Endothelial cell (in vitro differentiated cells): ENCODE measurements at regions not wholly inside any gene's neighbourhood (a gene's known extent, or its start where the extent isn't known, plus 50 kb on each side); places are given as distances from the start of the nearest gene placed in this dataset.
A peak's percentile ranks its signal among the peaks of the same experiment; 100 is the strongest.
"Not testable (repeated sequence)": the region's sequence is repeated elsewhere in the genome, so short reads cannot be mapped to it uniquely, and the experiment has no call there.

Experiments used
- DNase-seq: peaks from one replicate; pipeline ENCODE4 v3.0.0; 2021; ENCODE audit warnings: low spot score
- H3K27ac Mint-ChIP-seq: one replicate; pipeline ENCODE4 v1.8.0; 2021; ENCODE audit warnings: mixed read lengths, inconsistent platforms; ENCODE audit not compliant: unreplicated experiment
- H3K27me3 Mint-ChIP-seq: one replicate; pipeline ENCODE4 v1.8.0; 2021; ENCODE audit warnings: mild to moderate bottlenecking, moderate library complexity, mixed read lengths, inconsistent platforms; ENCODE audit not compliant: unreplicated experiment
- H3K36me3 Mint-ChIP-seq: one replicate; pipeline ENCODE4 v1.8.0; 2021; ENCODE audit warnings: mild to moderate bottlenecking, low read depth, mixed read lengths, inconsistent platforms; ENCODE audit not compliant: unreplicated experiment
- H3K4me1 Mint-ChIP-seq: one replicate; pipeline ENCODE4 v1.8.0; 2021; ENCODE audit warnings: mild to moderate bottlenecking, mixed read lengths, inconsistent platforms; ENCODE audit not compliant: unreplicated experiment
- H3K4me3 Mint-ChIP-seq: one replicate; pipeline ENCODE4 v1.8.0; 2021; ENCODE audit warnings: mild to moderate bottlenecking, mixed read lengths, inconsistent platforms; ENCODE audit not compliant: unreplicated experiment
- H3K9me3 Mint-ChIP-seq: one replicate; pipeline ENCODE4 v1.8.0; 2021; ENCODE audit warnings: mixed read lengths, inconsistent platforms; ENCODE audit not compliant: unreplicated experiment
- TF ChIP-seq, protein P1 (sequence below): fragments of 200-600 bp; sonication (generic); IDR thresholded peaks from one replicate; pipeline ENCODE4 v1.5.0; 2021; ENCODE audit warnings: antibody characterized with exemption; ENCODE audit not compliant: unreplicated experiment

DNA sequence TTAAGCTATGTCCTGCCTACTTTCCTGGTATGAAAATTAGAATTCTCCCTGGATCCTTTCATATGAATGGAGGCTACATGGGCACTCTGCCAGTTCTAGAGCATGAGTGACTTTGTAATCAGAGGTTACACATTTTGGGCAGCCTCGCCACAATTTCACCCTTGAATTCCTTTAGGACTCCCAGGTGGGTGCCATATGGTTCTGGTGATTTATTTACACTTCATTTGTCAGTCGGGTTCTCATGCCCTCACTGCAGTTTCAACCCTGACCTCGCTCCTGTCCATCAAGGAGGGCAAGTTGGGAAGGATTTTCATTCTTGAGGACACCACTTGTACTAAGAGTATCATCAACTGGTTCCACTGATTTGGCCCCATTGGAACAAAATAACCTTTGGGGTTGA lies 83.2 kb upstream of the ROPN1 start:
- peaks cover 64% of the 10 kb centered on the region for H3K4me1 Mint-ChIP-seq
- not testable (repeated sequence) for H3K27me3 Mint-ChIP-seq, H3K27ac Mint-ChIP-seq, DNase-seq, H3K4me3 Mint-ChIP-seq, H3K9me3 Mint-ChIP-seq
- peaks cover 14% of the 10 kb centered on the region for H3K36me3 Mint-ChIP-seq

DNA sequence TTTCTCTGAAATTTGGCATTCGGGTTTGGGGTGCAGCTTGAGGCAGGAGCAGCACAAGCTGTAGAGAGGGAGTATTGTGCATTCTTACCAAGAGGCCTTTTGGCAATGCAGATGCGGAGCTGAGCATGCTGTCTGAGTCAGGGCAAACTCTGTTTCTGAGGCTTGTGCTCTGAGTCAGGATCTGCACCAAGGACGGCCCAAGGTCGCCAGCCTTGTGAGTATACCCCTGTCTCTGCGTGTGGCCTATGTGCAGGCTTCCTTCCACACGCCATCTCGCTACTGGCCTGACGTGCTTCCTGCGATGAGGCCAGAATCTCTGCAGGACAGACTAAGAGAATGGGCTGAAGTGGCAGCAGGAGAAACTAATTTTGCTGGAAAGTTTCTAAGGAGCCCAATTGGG lies 83.8 kb upstream of the ROPN1 start:
- Mint-ChIP-seq H3K4me1 (peaks cover 64% of the 10 kb centered on the region), H3K9me3 (no peaks in the 10 kb centered on the region), H3K4me3 (no peak overlapping the region), H3K27ac (no peak overlapping the region), H3K27me3 (peaks cover 4% of the 10 kb centered on the region), H3K36me3 (peaks cover 11% of the 10 kb centered on the region)
- DNase-seq: no peak
- TF ChIP-seq, protein P1, sequence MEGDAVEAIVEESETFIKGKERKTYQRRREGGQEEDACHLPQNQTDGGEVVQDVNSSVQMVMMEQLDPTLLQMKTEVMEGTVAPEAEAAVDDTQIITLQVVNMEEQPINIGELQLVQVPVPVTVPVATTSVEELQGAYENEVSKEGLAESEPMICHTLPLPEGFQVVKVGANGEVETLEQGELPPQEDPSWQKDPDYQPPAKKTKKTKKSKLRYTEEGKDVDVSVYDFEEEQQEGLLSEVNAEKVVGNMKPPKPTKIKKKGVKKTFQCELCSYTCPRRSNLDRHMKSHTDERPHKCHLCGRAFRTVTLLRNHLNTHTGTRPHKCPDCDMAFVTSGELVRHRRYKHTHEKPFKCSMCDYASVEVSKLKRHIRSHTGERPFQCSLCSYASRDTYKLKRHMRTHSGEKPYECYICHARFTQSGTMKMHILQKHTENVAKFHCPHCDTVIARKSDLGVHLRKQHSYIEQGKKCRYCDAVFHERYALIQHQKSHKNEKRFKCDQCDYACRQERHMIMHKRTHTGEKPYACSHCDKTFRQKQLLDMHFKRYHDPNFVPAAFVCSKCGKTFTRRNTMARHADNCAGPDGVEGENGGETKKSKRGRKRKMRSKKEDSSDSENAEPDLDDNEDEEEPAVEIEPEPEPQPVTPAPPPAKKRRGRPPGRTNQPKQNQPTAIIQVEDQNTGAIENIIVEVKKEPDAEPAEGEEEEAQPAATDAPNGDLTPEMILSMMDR: no peak

DNA sequence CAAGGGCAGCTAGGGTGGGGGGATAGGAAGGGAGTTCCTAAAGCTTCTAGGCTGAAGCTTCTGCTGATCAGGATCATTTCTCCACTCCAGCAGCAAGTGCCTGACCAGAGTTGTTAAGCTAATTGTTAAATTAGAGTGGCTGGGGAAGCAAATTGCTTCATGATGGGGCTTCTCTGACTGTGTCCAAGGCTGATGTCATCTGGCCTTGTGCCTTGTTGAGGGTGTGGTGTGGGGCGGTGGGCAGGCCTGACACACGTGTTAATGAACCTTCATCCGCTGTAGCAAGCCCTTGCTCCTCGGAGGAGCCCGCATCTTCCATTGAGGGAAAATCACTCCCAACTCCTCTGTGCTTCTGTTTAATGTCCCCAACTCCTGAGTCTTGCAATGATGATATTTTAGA lies 84.3 kb upstream of the ROPN1 start:
- Mint-ChIP-seq H3K36me3 (peaks cover 8% of the 10 kb centered on the region), H3K4me3 (no peak overlapping the region), H3K27me3 (peaks cover 4% of the 10 kb centered on the region), H3K4me1 (peaks cover 63% of the 10 kb centered on the region), H3K27ac (no peak overlapping the region), H3K9me3 (no peaks in the 10 kb centered on the region)
- no peak for DNase-seq
- TF ChIP-seq, protein P1: no peak

DNA sequence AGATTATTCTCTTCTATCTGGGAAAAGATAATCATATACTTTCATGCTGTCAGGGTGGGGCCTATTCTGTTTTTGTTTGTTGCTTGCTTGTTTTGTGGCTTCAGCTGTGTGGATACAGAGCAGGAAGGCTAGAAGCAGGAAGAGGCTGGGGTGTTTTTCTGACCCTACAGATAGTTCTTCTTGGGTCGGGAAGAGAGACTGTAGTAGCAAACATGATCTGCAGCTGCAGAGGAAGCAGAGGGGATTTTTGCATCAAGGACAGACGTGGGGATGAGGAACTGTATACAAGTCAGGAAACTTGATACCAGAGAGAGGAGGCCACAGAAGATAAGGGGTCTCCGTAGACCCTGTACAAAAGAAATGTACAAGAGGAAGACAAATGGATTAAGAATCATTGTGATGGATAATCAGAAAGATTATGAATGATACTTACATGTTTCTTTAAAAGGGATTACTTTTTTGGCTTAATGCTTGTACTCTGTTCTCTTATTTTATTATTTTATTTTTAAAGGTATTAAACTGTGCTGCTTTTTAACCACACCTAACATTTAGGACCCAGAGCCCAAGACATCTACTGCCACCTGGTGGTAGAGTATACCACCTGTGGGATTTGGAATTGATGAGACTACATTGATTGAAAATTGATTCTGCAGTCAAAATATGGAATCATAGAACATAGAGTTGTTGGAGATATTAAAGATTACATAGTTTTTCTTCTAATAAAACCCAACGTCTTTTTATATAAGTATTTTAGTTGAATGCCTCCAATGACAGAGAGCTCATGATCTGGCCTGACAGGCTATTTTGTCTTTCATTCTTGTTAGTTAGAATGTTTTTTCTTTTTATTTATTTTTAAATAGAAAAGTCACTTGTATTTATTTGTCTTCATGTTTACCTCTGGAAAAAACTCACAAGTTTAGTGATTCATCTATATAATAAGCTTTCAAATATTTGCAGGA lies 87.3 kb upstream of the ROPN1 start:
- TF ChIP-seq, protein P1: peak; percentile 93
- Mint-ChIP-seq H3K4me3 (peak overlapping the region; percentile 80), H3K27ac (peak overlapping the region; percentile 94), H3K4me1 (peaks cover 73% of the 10 kb centered on the region), H3K9me3 (no peaks in the 10 kb centered on the region), H3K27me3 (peaks cover 4% of the 10 kb centered on the region), H3K36me3 (peaks cover 13% of the 10 kb centered on the region)
- DNase-seq: peak; percentile 25

DNA sequence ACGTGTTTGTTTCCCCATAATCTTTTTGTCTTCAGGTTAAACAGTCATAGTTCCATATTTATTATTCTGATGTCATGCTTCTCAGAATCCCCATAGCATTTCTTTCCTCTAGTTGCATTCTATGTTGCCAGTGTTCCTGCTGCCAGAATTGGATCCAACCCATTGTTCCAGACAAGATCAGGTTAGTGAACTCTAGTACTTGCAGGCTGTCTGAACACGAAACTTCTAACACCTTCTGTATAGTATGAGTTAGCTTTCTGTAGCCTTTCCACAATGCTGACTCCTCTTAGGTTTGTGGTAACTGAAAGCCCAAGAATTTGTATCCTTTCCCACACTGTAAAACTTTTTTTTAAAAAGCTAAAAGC lies 88.0 kb upstream of the ROPN1 start:
- Mint-ChIP-seq H3K36me3 (peaks cover 13% of the 10 kb centered on the region), H3K4me1 (peaks cover 72% of the 10 kb centered on the region), H3K27me3 (peaks cover 4% of the 10 kb centered on the region), H3K27ac (peak overlapping the region; percentile 49), H3K9me3 (no peaks in the 10 kb centered on the region), H3K4me3 (no peak overlapping the region)
- no peak for DNase-seq
- TF ChIP-seq, protein P1: no peak
